Endothelial cell of umbilical vein (primary cell): ENCODE measurements at regions not wholly inside any gene's neighbourhood (a gene's known extent, or its start where the extent isn't known, plus 50 kb on each side); places are given as distances from the start of the nearest gene placed in this dataset.

Experiments used
- BruUV-seq: library from RNA; stranded (reverse); fragments of 400-500 nt; replicated peaks from 2 replicates; lab custom pipeline; 2021; lab: Mats Ljungman, UMichigan
- CTCF ChIA-PET: fragments of 300-600, 350-600 bp; sonication (Branson Sonifier 250); formaldehyde crosslinking; loops from one replicate; lab custom pipeline; 2021; ENCODE audit warnings: antibody characterized with exemption, inconsistent platforms; lab: Charles Lee
- POLR2A ChIA-PET: fragments of 300-600, 350-600 bp; sonication (Branson Sonifier 250); formaldehyde crosslinking; loops from one replicate; lab custom pipeline; 2021; ENCODE audit warnings: antibody characterized with exemption, inconsistent platforms; lab: Charles Lee
- DNase-seq: peaks from one replicate; pipeline ENCODE4 v3.0.0-alpha.2; 2011; ENCODE audit warnings: low read depth, low spot score
- FAIRE-seq: peaks from 2 replicates; lab custom pipeline; 2011; peaks lifted over from hg19 to GRCh38; lab: Jason Lieb, UNC
- H2AFZ ChIP-seq: 2 replicates; pipeline ENCODE4 v1.6.0; 2012; ENCODE audit warnings: low read depth, low read length, control low read depth, inconsistent platforms
- H3K27ac ChIP-seq: 2 replicates; pipeline ENCODE4 v1.5.1; 2011; ENCODE audit warnings: low read depth, mild to moderate bottlenecking, control low read depth, low read length, moderate library complexity; ENCODE audit not compliant: insufficient read depth
- H3K27me3 ChIP-seq, 2 experiments: 2 replicates each; pipeline versions ENCODE4 v1.6.0 to v1.6.1; 2011; ENCODE audit warnings: low read length in 2 of 2, mixed read lengths in 1 of 2; ENCODE audit not compliant: control insufficient read depth in 2 of 2, insufficient read depth in 2 of 2
- H3K36me3 ChIP-seq, 2 experiments: 2 replicates in 1 of 2; 3 replicates in 1 of 2; pipeline ENCODE4 v1.5.1; 2011; ENCODE audit warnings: low read length in 2 of 2, mild to moderate bottlenecking in 1 of 2, moderate library complexity in 1 of 2; ENCODE audit not compliant: control insufficient read depth in 2 of 2, insufficient read depth in 2 of 2; ENCODE audit errors: extremely low read depth in 1 of 2
- H3K4me1 ChIP-seq: 3 replicates; pipeline ENCODE4 v1.5.1; 2011; ENCODE audit warnings: mild to moderate bottlenecking, low read length; ENCODE audit not compliant: control insufficient read depth, insufficient read depth; ENCODE audit errors: extremely low read depth
- H3K4me2 ChIP-seq: 2 replicates; pipeline ENCODE4 v1.6.1; 2011; ENCODE audit warnings: low read length, control low read depth, mixed read lengths; ENCODE audit not compliant: insufficient read depth
- H3K4me3 ChIP-seq, 3 experiments: fragments of 200-600 bp in 1 of 3; sonication (generic), shearing (Covaris generic) in 1 of 3; replicated peaks in 1 of 3; 2 replicates each; pipeline ENCODE4 v1.5.1; 2011 to 2016; ENCODE audit warnings: control low read depth in 3 of 3, low read length in 3 of 3, mild to moderate bottlenecking in 2 of 3, inconsistent platforms in 1 of 3, low read depth in 1 of 3, moderate library complexity in 1 of 3; ENCODE audit not compliant: insufficient read depth in 1 of 3
- H3K79me2 ChIP-seq: 2 replicates; pipeline ENCODE4 v1.6.0; 2012; ENCODE audit warnings: low read length, inconsistent platforms; ENCODE audit not compliant: control insufficient read depth, insufficient read depth
- H3K9ac ChIP-seq: replicated peaks from 2 replicates; pipeline ENCODE3; 2011; ENCODE audit warnings: low read length, control low read depth; ENCODE audit not compliant: insufficient read depth; ENCODE audit errors: extremely low read depth
- H3K9me1 ChIP-seq: replicated peaks from 3 replicates; pipeline ENCODE4 v1.6.0; 2011; ENCODE audit warnings: mild to moderate bottlenecking, low read length; ENCODE audit not compliant: control insufficient read depth, insufficient read depth; ENCODE audit errors: extremely low read depth
- H3K9me3 ChIP-seq: replicated peaks from 2 replicates; pipeline ENCODE4 v1.5.1; 2012; ENCODE audit warnings: low read length, inconsistent platforms; ENCODE audit not compliant: control insufficient read depth, insufficient read depth
- H4K20me1 ChIP-seq: replicated peaks from 2 replicates; pipeline ENCODE3; 2011; ENCODE audit warnings: mild to moderate bottlenecking, low read length; ENCODE audit not compliant: control insufficient read depth, insufficient read depth; ENCODE audit errors: extremely low read depth
- CTCF ChIP-seq, 2 donors: IDR thresholded peaks; 1 replicate in 1 of 2; 2 replicates in 1 of 2; pipeline ENCODE4 v1.5.1; 2011; ENCODE audit warnings: low read length in 2 of 2, mild to moderate bottlenecking in 2 of 2, moderate library complexity in 2 of 2, control low read depth in 1 of 2, inconsistent platforms in 1 of 2, low read depth in 1 of 2; ENCODE audit not compliant: insufficient read depth in 1 of 2; ENCODE audit errors: extremely low read depth in 1 of 2
- EZH2 ChIP-seq: IDR thresholded peaks from 2 replicates; pipeline ENCODE4 v1.6.1; 2012; ENCODE audit warnings: borderline replicate concordance, low read depth, mild to moderate bottlenecking, moderate library complexity, low read length, inconsistent platforms; ENCODE audit not compliant: severe bottlenecking
- FOS ChIP-seq: IDR thresholded peaks from 2 replicates; pipeline ENCODE4 v1.6.1; 2011; ENCODE audit warnings: mild to moderate bottlenecking, low read length, moderate library complexity, borderline replicate concordance; ENCODE audit not compliant: insufficient read depth
- GATA2 ChIP-seq: IDR thresholded peaks from 2 replicates; pipeline ENCODE4 v1.7.0; 2011; ENCODE audit warnings: low read depth, mild to moderate bottlenecking, moderate library complexity, mixed read lengths, low read length; ENCODE audit not compliant: insufficient read length, insufficient read depth
- JUN ChIP-seq: IDR thresholded peaks from 2 replicates; pipeline ENCODE4 v1.6.1; 2011; ENCODE audit warnings: borderline replicate concordance, low read depth; ENCODE audit not compliant: insufficient read length, insufficient read depth
- MAX ChIP-seq: IDR thresholded peaks from 2 replicates; pipeline ENCODE4 v1.6.1; 2011; ENCODE audit not compliant: insufficient read depth, insufficient read length
- MYC ChIP-seq: IDR thresholded peaks from one replicate; pipeline ENCODE4 v1.6.1; 2011; ENCODE audit warnings: mild to moderate bottlenecking, low read depth, low read length
- POLR2A ChIP-seq: IDR thresholded peaks from 2 replicates; pipeline ENCODE4 v1.6.1; 2012; ENCODE audit warnings: low read depth, mild to moderate bottlenecking, control low read depth, low read length
- POLR2AphosphoS5 ChIP-seq: IDR thresholded peaks from 2 replicates; pipeline ENCODE4 v1.6.1; 2012; ENCODE audit warnings: low read depth, mild to moderate bottlenecking, control low read depth, low read length, moderate library complexity; ENCODE audit not compliant: insufficient read depth
- dilution Hi-C: fragments of 300-500 bp; cut with MboI; formaldehyde crosslinking; loops from one replicate; pipeline ENCODE4 v1.15.0; 2019; ENCODE audit warnings: low sequenced_read_pairs; ENCODE audit not compliant: extremely low pct_ligation_motif_present
- intact Hi-C: fragments of 100-400 bp; cut with micrococcal nuclease; formaldehyde crosslinking; loops from one replicate; pipeline ENCODE4 v1.10.0; 2022

- BruUV-seq, result no TSS peak
- ChIA-PET CTCF (interaction anchor here (1.1 kb wide), 1 partner anchor 9 kb away, joined by 3 read pairs; no protein-coding TSS in a partner anchor), POLR2A (no interaction called here)
- intact Hi-C loops (loop anchor here (10.0 kb wide), 1 partner anchor 275 kb away; no protein-coding TSS in a partner anchor), dilution Hi-C loops (no loop called here)
- no peaks in the 10 kb centered on the region for H3K79me2 ChIP-seq
- H4K20me1 ChIP-seq, result no peaks in the 10 kb centered on the region
- H3K27me3 ChIP-seq, result no peaks in the 10 kb centered on the region
- H3K36me3 ChIP-seq, result no peaks in the 10 kb centered on the region
- no peak overlapping the region for H2AFZ ChIP-seq
- H3K27ac ChIP-seq, result no peak overlapping the region
- FAIRE-seq (no peak), DNase-seq (no peak)
- peaks cover 13% of the 10 kb centered on the region for H3K4me1 ChIP-seq
- no peaks in the 10 kb centered on the region for H3K9me3 ChIP-seq
- H3K4me3 ChIP-seq, result no peak overlapping the region
- H3K9ac ChIP-seq, result no peak overlapping the region
- no peaks in the 10 kb centered on the region for H3K9me1 ChIP-seq
- H3K4me2 ChIP-seq, result no peak overlapping the region
- TF ChIP-seq EZH2 (no peak), JUN (no peak), FOS (no peak), MAX (no peak), GATA2 (no peak), POLR2A (no peak), MYC (no peak), CTCF (IDR thresholded peaks at IDR 0.05; ENCODE audit: extremely low read depth in 1 of 2, insufficient read depth in 1 of 2, low read depth in 1 of 2, low read length in 2 of 2) (no peak), POLR2AphosphoS5 (no peak)
Measured at GRCh38 chr18:28690100-28690499, 513.2 kb upstream of the CDH2 start.
